Thoracic aorta (tissue), 2 donors: ENCODE measurements at regions not wholly inside any gene's neighbourhood (a gene's known extent, or its start where the extent isn't known, plus 50 kb on each side); places are given as distances from the start of the nearest gene placed in this dataset.

Experiments
- ATAC-seq: fragments of 150-250 bp; one replicate; pipeline ENCODE4 v1.8.0; 2017; ENCODE audit warnings: low read depth; ENCODE audit not compliant: insufficient number of reproducible peaks, low FRiP score
- DNase-seq: peaks from one replicate; pipeline ENCODE4 v3.0.0-alpha.2; 2020; ENCODE audit warnings: low spot score
- H3K27ac ChIP-seq, 2 donors: fragments of 200-600 bp; sonication (generic); 1 replicate in 1 of 2; 2 replicates in 1 of 2; pipeline ENCODE4 v1.5.1; 2016; ENCODE audit warnings: mild to moderate bottlenecking in 2 of 2, moderate library complexity in 2 of 2
- H3K27me3 ChIP-seq: fragments of 200-600 bp; sonication (generic); replicated peaks from 2 replicates; pipeline ENCODE4 v1.6.0; 2016; ENCODE audit warnings: mild to moderate bottlenecking; ENCODE audit not compliant: insufficient read depth
- H3K36me3 ChIP-seq: fragments of 200-600 bp; sonication (generic); one replicate; pipeline ENCODE4 v1.5.1; 2016
- H3K4me1 ChIP-seq, 2 donors: fragments of 200-600 bp; sonication (generic); 1 replicate in 1 of 2; 2 replicates in 1 of 2; pipeline versions ENCODE4 v1.5.1 to v1.6.0; 2016; ENCODE audit warnings: low read depth in 2 of 2, mild to moderate bottlenecking in 1 of 2; ENCODE audit not compliant: control insufficient read depth in 1 of 2
- H3K4me3 ChIP-seq: fragments of 200-600 bp; sonication (generic); 2 replicates; pipeline ENCODE4 v1.5.1; 2016; ENCODE audit warnings: mild to moderate bottlenecking
- H3K9me3 ChIP-seq: fragments of 200-600 bp; sonication (generic); 2 replicates; pipeline ENCODE4 v1.5.1; 2016
- CTCF ChIP-seq: fragments of 200-600 bp; sonication (generic); IDR thresholded peaks from one replicate; pipeline ENCODE4 v1.5.1; 2019; ENCODE audit warnings: antibody characterized with exemption

DNA sequence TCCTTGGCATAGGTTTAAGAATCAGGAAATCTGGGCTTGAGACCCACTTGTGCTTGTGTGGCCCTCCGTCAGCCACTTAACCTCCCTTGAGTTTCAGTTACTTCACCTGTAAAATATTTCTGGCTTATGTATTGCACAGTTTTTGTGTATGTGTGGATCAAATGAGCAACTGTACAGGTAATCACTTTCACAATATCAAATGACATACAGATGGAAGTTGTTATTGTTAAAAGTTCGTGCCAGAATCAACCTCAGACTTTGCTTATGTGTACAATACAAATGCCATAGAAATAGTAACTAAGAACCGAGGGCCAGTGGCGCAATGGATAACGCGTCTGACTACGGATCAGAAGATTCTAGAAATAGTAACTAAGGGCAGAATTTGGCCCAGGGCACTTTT is 65.6 kb upstream of the KIF13A start:
- DNase-seq (no peak), ATAC-seq (peak; percentile 62)
- no peaks in the 10 kb centered on the region for H3K27me3 ChIP-seq
- H3K36me3 ChIP-seq = no peaks in the 10 kb centered on the region
- peaks cover 4 to 11% of the 10 kb centered on the region in 2 donors for H3K4me1 ChIP-seq
- no peaks in the 10 kb centered on the region for H3K9me3 ChIP-seq
- H3K27ac ChIP-seq = peak overlapping the region; percentile 78 to 81
- peak overlapping the region; percentile 57 for H3K4me3 ChIP-seq
- no peak for TF ChIP-seq CTCF

DNA sequence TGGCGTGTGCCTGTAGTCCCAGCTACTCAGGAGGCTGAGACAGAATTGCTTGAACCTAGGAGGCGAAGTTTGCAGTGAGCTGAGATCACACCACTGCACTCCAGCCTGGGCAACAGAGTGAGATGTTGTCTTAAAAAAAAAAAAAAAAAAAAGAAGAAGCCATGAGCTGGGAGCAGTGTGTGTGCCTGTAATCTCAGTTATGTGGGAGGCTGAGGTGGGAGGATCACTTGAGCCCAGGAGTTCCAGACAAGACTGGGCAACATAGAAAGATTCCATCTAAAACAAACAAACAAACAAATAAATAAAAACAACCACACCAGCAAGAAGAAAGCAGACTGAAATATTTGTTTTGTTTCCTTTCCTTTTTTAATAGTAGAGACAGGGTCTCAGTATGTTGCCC is 62.2 kb upstream of the KIF13A start:
- DNase-seq (no peak), ATAC-seq (no peak)
- H3K27me3 ChIP-seq = no peaks in the 10 kb centered on the region
- peaks cover 11 to 25% of the 10 kb centered on the region in 2 donors for H3K4me1 ChIP-seq
- no peak overlapping the region for H3K27ac ChIP-seq
- TF ChIP-seq CTCF = no peak
- no peak overlapping the region for H3K4me3 ChIP-seq
- no peaks in the 10 kb centered on the region for H3K9me3 ChIP-seq
- no peaks in the 10 kb centered on the region for H3K36me3 ChIP-seq

DNA sequence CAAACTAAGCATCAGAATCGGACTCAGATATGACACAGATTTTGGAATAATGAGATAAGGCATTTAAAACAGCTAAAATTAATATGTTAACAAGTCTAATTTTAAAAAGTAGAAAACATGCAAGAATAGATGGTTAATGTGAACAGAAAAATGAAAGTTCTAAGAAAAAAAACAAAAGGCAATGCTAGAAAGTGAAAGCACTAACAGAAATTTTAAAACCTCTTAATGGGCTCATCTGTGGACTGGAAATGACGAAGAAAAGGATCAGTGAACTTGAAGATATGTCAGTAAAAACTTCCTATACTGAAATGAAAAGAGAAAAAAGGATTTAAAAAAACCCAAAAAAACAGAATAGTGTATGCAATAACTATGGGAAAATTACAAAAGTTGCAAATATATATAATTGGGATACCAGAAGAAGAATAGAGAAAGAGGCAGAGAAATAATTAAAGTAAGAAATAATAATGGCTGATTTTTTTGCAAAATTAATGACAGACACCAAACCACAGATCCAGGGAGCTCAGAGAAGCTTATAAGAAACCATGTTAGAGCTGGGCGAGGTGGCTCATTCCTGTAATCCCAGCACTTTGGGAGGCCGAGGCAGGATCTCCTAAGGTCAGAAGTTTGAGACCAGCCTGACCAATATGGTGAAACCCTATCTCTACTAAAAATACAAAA is 61.7 kb upstream of the KIF13A start:
- ATAC-seq (no peak), DNase-seq (no peak)
- H3K4me3 ChIP-seq = no peak overlapping the region
- no peak for TF ChIP-seq CTCF
- H3K4me1 ChIP-seq = peaks cover 14 to 28% of the 10 kb centered on the region in 2 donors
- no peaks in the 10 kb centered on the region for H3K36me3 ChIP-seq
- no peaks in the 10 kb centered on the region for H3K27me3 ChIP-seq
- no peaks in the 10 kb centered on the region for H3K9me3 ChIP-seq
- peak overlapping the region in 1 of 2 donors; percentile 36 for H3K27ac ChIP-seq

- no peaks in the 10 kb centered on the region for H3K27me3 ChIP-seq
- peak overlapping the region; percentile 36 to 42 for H3K27ac ChIP-seq
- no peaks in the 10 kb centered on the region for H3K36me3 ChIP-seq
- H3K4me3 ChIP-seq = no peak overlapping the region
- no peak for TF ChIP-seq CTCF
- ATAC-seq (no peak), DNase-seq (no peak)
- H3K9me3 ChIP-seq = no peaks in the 10 kb centered on the region
- peaks cover 19 to 35% of the 10 kb centered on the region in 2 donors for H3K4me1 ChIP-seq
These were observed 60.0 kb upstream of the KIF13A start for GRCh38 chr6:18047406-18047805.

DNA sequence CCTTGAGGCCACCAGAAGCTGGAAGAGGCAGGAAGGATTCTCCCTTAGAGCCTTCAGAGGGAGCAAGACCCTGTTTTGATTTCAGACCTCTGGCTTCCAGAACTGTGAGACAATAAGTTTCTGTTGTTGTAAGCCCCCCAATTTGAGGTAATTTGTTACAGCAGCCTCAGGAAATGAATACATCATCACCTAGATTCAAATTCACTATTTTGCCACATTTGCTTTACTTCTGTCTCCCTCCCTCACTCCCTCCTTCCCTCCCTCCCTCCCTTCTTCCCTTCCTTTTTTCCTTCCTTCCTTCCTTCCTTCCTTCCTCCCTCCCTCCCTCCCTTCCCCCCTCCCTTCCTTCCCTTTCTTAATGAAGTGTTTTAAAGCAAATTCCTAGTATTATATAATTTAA is 58.1 kb upstream of the KIF13A start:
- Histone ChIP-seq H3K9me3 (no peaks in the 10 kb centered on the region), H3K4me3 (no peak overlapping the region), H3K36me3 (no peaks in the 10 kb centered on the region), H3K27ac (peak overlapping the region in 1 of 2 donors; percentile 51), H3K4me1 (peaks cover 32 to 54% of the 10 kb centered on the region in 2 donors), H3K27me3 (no peaks in the 10 kb centered on the region)
- TF ChIP-seq CTCF = no peak
- no peak for DNase-seq
- ATAC-seq = no peak
